Fibroblast of the conjunctiva (primary cell): ENCODE measurements at regions not wholly inside any gene's neighbourhood (a gene's known extent, or its start where the extent isn't known, plus 50 kb on each side); places are given as distances from the start of the nearest gene placed in this dataset.
A peak's percentile ranks its signal among the peaks of the same experiment; 100 is the strongest.

Experiments
- DNase-seq: peaks from one replicate; pipeline ENCODE4 v3.0.0-alpha.2; 2010; ENCODE audit warnings: low read depth

- no peak for DNase-seq
Measured at GRCh38 chr5:73266176-73266738, 93.3 kb downstream of the TMEM174 start.

DNA sequence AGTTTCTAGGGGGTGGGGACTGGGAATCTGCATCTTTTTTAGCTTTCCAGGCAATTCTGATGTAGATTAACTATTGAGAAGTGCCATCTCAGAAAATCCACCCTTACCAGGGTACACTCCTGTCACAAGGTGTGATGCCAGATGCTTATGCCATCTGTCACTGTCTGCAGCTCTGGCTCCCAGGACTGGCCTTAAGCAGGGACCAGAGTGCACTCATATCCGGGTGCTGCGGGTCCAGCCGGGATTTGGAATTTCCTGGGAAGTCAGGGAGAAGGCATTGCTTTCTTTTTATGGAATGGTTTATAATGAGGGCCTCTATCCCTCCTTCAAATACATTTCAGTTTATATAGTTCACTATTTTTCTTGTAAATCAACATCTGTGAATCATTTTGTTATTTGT is 92.6 kb downstream of the TMEM174 start:
- no peak for DNase-seq

DNA sequence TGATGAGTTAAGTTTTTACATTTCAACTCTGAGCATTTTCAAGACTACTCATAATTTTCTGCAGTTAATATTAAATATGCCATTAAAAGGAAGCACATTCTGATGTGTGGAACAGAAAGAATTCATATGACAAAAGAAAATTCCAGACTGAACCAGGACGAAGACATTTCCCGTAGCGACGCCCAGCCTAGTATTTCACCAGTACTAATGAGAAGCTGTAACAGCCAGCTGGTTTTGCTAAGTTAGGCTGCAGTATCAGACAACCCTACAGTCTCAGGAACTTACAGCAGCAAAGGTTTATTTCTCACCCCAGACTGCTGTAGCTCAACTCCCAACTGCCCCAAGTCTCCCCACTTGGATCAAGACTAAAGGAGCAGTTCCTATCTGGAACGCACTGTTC is 91.6 kb downstream of the TMEM174 start:
- DNase-seq = no peak

DNA sequence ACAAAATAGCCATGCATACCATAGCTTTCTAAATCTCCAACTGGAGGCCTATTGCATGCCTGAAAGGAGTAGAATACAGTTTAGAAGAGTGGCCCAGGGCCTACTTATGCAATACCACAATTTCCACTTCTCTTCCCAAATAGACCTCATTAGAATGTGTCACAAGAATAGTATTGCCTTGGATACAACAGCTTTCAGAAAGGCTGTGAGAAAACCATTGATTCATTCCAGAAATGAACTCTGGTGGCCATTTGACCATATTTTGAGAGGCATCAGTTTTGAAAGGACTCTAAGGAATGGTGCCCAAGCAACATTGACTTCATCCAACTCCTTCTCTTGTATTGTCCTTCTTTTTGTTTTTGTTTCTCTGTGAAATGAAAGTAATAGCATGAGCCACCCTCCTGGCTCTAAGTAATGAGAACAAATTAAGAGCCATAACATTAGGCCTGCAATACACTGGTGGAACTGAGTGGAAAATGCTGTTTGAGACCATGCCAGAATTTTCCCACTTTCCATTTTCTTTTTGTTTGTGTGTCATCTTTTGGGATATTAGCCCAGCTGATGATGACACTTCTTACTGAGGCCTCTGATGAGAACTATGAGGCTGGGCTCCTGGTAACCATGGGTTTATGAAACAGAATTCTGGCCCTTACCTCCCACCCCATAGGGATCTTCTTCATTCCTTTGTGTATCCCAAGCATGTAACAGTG is 90.2 kb downstream of the TMEM174 start:
- DNase-seq = no peak

DNA sequence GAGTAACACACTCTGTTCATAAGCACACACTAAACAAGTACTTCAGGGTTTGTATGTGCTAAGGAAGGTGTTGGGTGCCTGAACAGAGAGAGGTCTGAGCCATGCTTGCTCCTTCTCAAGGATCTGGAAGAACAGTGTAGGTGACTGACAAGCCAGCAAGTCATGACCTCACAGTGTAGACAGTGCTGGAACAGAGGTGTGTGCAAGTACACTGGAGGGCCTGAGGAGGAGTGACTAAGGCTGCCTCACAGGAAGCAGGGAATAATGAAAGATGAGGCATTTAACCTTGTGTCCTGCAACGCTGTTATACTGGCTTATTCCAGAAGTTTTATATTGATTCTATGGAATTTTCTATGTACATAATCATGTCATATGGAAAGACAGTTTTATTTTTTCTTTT is 83.9 kb downstream of the TMEM174 start:
- no peak for DNase-seq

DNA sequence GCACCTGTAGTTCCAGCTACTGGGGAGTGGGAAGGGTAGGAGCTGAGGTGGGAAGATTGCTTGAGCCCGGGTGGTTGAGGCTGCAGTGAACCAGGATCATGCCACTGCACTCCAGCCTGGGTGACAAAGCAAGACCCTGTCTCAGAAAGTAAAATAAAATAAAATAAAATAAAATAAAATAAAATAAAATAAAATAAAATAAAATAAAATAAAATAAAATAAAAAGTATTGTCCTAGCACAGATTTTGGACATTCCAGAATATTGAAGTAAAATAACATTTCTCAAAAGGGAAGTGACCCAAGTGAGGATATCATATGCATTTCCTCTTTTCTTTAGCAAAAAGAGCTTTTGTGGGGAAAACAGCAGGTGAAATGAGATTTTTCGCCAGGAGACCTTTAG is 83.5 kb downstream of the TMEM174 start:
- no peak for DNase-seq

GRCh38 chr5:73256012-73256411 is 83.0 kb downstream of the TMEM174 start:
- DNase-seq = no peak

DNA sequence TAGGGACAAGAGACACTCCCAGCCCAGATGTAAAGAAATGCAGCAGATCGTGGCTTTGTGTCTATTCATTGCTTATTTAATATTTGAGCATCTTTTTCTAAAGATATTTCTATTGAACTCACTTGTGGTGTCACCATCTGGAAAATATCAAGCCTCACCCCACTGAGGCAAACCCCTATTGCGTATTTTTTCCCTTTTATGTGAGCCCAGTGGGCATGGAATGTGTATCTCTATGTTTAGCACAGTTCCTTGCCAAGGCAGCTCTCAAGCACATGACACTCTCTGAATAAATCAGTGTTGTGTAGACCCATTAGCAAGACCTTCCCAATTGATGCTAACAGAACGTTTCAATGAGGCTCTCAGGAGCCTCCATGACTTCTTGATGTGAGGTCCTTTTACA is 81.6 kb downstream of the TMEM174 start:
- no peak for DNase-seq

DNA sequence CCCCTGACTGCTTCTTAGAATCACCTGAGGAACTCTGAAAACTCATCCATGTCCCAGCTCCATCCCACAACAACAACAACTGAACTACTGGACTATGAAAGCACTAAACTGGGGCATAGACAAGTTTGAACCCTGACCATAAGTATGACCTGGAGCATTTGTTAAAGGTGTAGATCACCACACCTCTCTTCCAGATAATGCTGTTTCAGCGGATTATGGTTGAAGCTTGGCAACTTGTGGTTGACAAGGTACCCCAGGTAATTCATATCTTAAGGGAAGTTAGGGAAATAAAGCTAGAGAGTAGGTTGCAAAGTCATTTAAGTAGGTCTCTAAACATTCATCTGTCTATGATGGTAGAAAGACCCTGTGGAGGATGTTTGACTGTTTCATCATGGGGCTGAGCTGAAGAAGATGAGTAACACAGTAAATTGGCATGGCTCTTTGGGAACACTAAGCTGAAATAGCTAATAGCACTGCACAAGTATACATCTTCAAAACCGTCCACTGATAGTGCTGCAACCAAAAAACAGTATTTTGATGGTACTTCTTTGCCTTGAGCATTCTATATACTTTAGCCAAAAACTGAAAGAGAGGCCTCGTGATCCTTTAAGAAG is 80.2 kb downstream of the TMEM174 start:
- DNase-seq = no peak

DNA sequence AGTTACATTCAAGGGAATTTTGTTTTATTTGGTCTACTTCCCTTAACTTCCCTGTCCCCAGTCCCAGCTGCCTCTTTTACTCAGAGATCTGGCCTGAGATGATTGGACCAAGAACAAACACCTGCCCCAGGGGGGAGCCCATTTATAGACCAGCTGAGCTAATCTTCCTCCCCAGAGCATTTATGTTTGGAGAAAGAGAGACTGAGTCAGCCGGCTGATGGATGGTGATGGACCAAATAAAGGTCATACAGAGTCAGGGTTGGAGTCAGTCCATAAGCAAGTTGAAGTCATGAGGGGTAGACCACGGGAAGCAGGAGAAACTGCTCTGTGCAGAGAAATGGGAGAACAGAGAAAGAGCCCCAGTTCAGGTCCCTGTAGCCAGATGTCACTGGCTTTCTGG is 77.7 kb downstream of the TMEM174 start:
- DNase-seq = no peak

GRCh38 chr5:73242735-73243134 is 69.7 kb downstream of the TMEM174 start:
- no peak for DNase-seq

GRCh38 chr5:73238873-73239272 is 65.9 kb downstream of the TMEM174 start:
- DNase-seq = no peak

- DNase-seq = no peak
Measured at GRCh38 chr5:73236541-73237128, 63.6 kb downstream of the TMEM174 start.

- no peak for DNase-seq
Measured at GRCh38 chr5:73234204-73234555, 61.2 kb downstream of the TMEM174 start.

GRCh38 chr5:73233461-73234203 is 60.6 kb downstream of the TMEM174 start:
- no peak for DNase-seq

DNA sequence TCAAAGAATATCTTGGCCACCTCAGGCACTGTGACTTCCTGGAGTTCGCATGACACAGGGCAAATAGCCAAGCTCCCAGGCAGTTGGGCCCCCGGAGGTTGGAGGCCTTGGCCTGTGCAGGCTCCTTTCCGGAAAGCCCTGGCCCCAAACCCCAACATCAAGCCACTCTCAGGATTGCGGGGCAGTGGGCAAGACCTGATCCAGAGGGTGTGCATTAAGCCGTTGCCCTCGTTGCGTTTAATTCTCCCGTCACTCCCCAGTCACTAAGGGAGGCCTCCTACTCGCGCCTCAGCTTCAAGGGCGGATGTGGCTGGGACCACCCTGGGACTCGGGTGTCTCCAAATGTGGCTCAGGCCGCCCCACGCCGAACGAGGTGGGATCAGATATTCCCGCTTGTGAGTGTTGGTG is 60.1 kb downstream of the TMEM174 start:
- no peak for DNase-seq

- DNase-seq = no peak
Measured at GRCh38 chr5:73232266-73233041, 59.5 kb downstream of the TMEM174 start.

DNA sequence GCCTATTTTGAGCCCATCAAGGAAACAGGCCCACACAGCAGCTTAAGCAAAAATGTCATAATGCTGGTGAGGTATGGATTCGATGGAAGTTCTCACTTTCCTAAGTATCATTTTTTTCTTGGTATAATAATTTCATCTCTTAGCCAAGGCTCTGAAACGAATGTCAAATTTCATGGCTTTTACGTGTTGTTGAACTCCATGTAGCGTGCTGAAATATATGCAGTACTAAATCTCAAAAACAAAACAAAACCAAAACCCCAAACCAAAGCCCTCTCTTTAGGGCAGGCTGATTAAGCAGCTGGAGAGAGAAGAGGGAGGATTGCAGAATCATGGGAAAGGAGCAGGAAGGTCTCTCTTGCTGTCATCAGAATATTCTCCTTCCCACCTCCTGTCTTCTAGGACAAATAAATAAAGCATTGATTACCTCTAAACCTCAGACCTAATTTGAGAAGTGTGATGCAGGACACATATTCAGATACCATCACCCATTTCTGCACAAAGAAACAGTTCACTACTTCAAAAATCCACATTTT is 58.3 kb downstream of the TMEM174 start:
- no peak for DNase-seq

DNA sequence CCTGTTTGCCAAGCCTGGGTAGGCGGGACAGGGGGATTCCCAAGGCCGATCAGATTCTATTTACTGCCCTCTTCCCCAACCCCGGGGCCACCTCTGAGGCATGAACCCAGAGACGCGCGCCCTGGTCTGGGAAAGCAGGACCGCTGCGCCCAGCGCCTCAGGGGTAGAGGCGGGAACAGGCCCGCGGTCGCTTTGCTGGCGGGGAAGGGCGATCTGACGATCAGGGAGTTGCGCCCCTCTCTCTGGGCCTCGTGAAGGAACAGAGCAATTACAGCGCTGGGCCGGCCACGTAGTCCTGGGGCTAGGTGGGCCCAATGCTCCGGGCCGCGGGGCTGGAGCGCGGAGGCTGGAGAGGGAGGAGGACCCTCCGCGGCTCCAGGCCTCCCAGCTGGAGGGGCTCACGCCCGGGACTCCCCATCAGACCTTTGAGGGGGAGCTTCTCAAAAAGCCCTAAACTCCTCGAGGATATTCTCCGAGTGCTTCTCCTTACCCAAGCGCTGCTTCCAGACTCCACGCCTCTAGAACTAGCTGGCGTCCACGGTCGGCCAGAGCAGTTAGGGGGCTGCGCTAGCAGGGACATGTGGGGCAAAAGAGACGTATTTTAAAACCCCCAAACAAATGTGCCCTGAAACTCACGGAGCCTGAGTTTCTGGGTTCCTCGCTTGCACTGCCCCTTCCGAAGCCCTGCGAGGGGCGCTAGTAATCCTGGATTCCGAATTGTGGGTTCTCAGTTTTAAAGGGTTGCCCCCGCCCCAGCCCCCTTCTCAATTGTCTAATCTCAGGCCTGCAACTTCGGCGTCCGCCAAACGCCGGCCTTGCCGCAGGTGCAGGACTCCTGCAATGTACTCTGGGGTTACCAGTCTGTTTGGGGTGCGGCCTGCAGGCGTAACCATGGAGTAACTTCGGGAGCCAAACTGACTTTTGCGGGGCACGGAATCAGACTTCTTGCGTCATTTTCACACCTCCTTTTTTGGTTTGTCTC is 57.6 kb downstream of the TMEM174 start:
- no peak for DNase-seq

DNA sequence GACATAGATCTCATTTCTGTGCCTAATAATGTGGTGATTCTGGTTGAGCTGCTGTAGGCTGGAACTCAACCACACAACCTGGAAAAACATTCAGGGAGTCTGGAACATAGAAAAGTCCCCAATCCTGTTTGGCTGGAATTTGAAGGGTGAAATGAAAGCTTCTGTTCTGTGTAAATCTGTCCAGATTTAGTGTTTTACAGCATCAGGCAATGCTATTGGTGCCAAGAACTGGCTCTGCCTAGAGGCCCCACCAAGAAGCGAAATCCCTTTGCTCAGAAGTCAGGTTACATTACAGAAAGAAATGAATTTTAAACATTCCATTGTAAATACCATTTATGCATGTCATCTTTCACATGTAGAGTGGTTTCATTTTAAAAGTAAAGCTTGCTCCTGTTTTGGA is 56.3 kb downstream of the TMEM174 start:
- peak; percentile 31 for DNase-seq
